MM.1S (cell line): ENCODE measurements at regions not wholly inside any gene's neighbourhood (a gene's known extent, or its start where the extent isn't known, plus 50 kb on each side); places are given as distances from the start of the nearest gene placed in this dataset.

ENCODE experiments used
- EZH2phosphoT487 ChIP-seq: fragments of 300-600 bp; sonication (generic); IDR thresholded peaks from 2 replicates; pipeline ENCODE4 v1.6.1; 2018; ENCODE audit warnings: antibody characterized with exemption, low read length
- TF ChIP-seq, protein P1 (sequence below): fragments of 300-600 bp; sonication (generic); IDR thresholded peaks from 2 replicates; pipeline ENCODE4 v1.5.1; 2016; ENCODE audit warnings: antibody characterized with exemption, low read length, mixed read lengths

DNA sequence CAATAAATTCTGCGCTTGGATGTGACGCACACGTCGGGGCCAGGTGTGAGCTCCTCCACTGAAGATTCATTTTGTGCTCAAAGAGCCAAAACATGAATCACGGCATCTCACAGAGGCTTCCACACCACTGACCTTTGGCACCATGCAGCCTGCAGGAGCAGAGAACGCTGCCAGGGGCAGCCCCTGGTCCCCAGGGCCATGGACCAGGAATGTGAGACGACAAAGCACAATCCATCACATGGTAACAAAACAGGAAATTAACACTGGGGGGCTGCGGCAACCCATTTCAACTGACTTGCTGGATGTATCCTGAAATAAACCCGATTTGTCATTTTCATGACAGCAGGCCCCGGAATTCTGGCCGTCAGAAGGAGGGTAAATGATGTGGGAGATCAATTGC lies 167.5 kb upstream of the IGF1R start:
- TF ChIP-seq, protein P1, sequence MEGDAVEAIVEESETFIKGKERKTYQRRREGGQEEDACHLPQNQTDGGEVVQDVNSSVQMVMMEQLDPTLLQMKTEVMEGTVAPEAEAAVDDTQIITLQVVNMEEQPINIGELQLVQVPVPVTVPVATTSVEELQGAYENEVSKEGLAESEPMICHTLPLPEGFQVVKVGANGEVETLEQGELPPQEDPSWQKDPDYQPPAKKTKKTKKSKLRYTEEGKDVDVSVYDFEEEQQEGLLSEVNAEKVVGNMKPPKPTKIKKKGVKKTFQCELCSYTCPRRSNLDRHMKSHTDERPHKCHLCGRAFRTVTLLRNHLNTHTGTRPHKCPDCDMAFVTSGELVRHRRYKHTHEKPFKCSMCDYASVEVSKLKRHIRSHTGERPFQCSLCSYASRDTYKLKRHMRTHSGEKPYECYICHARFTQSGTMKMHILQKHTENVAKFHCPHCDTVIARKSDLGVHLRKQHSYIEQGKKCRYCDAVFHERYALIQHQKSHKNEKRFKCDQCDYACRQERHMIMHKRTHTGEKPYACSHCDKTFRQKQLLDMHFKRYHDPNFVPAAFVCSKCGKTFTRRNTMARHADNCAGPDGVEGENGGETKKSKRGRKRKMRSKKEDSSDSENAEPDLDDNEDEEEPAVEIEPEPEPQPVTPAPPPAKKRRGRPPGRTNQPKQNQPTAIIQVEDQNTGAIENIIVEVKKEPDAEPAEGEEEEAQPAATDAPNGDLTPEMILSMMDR = no peak
- TF ChIP-seq EZH2phosphoT487 = no peak
